ENCODE measurements at regions not wholly inside any gene's neighbourhood (a gene's known extent, or its start where the extent isn't known, plus 50 kb on each side); places are given as distances from the start of the nearest gene placed in this dataset.

GRCh38 chr3:170697908-170698307 is 112.0 kb upstream of the SLC7A14 start:
- Histone ChIP-seq H3K4me2 (ENCODE audit: insufficient read depth, low read length) (no peak overlapping the region), H2AFZ (ENCODE audit: low read depth, low read length) (peak overlapping the region; percentile 66), H3K4me3 (no peak overlapping the region), H3K9ac (ENCODE audit: insufficient read depth in 1 of 2, low read depth in 2 of 2, low read length in 2 of 2) (no peak overlapping the region), H3K9me3 (replicated peaks; ENCODE audit: control insufficient read depth, insufficient read depth, low read depth, low read length) (no peaks in the 10 kb centered on the region), H3K79me2 (ENCODE audit: control insufficient read depth, insufficient read depth, low read length) (no peaks in the 10 kb centered on the region), H3K27ac (ENCODE audit: extremely low read depth, low read depth, low read length) (no peak overlapping the region), H4K20me1 (replicated peaks; ENCODE audit: control insufficient read depth, insufficient read depth, low read length) (no peaks in the 10 kb centered on the region), H3K27me3 (ENCODE audit: control insufficient read depth in 2 of 2, insufficient read depth in 2 of 2, low read length in 2 of 2) (no peaks in the 10 kb centered on the region), H3K4me1 (replicated peaks in 1 of 2; ENCODE audit: control insufficient read depth in 2 of 2, insufficient read depth in 2 of 2, low read length in 2 of 2) (peaks cover 0 to 51% of the 10 kb centered on the region in 2 experiments; a peak in 3 of 5 replicates), H3K9me1 (ENCODE audit: control insufficient read depth, insufficient read depth, low read length) (no peaks in the 10 kb centered on the region), H3K36me3 (ENCODE audit: control insufficient read depth, insufficient read depth, low read length) (no peaks in the 10 kb centered on the region)
- intact Hi-C loops (cut with micrococcal nuclease) (loop anchor here (2.0 to 10.0 kb wide), 3 partner anchors 111 to 203 kb away; no protein-coding TSS in a partner anchor), in situ Hi-C loops (cut with MboI) (loop anchor here (10.0 kb wide), 1 partner anchor 273 kb away; no protein-coding TSS in a partner anchor)
- ATAC-seq (no peak), FAIRE-seq (no peak), DNase-seq (ENCODE audit: extremely low read depth in 1 of 4, low spot score in 3 of 4) (no peak)
- WGBS (ENCODE audit: insufficient coverage, low coverage, missing lambda C conversion rate) = 22% methylated on average over 3 of the region's 3 CpGs
- BruUV-seq (replicated peaks) = no TSS peak
- ChIA-PET CTCF (ENCODE audit: low intra/inter-chr PET ratio) (no interaction called here), POLR2A (no interaction called here)
- TF ChIP-seq THRAP3 (IDR thresholded peaks at IDR 0.05; ENCODE audit: borderline replicate concordance) = no peak
- TF ChIP-seq FIP1L1 (IDR thresholded peaks at IDR 0.05; ENCODE audit: low read depth, low read length, poor library complexity, severe bottlenecking) = no peak
- TF ChIP-seq ZNF589 (CRISPR knock-in tag; IDR thresholded peaks at IDR 0.05; ENCODE audit: low read depth) = 0 out of 2 replicates have a peak, but pooled peaks have one; percentile 25
- TF ChIP-seq BRD9 (IDR thresholded peaks at IDR 0.05; ENCODE audit: low read depth, partially characterized antibody) = no peak
- TF ChIP-seq, protein P1, sequence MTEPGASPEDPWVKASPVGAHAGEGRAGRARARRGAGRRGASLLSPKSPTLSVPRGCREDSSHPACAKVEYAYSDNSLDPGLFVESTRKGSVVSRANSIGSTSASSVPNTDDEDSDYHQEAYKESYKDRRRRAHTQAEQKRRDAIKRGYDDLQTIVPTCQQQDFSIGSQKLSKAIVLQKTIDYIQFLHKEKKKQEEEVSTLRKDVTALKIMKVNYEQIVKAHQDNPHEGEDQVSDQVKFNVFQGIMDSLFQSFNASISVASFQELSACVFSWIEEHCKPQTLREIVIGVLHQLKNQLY (CRISPR knock-in tag; conservative IDR thresholded peaks at IDR 0.05) = no peak
- TF ChIP-seq CBFB (CRISPR knock-in tag; IDR thresholded peaks at IDR 0.05) = no peak

Measured in K562 (cell line).